NCI-H82 treated with DMSO at 0.1 percent for 48 hours (cell line): ENCODE measurements at regions not wholly inside any gene's neighbourhood (a gene's known extent, or its start where the extent isn't known, plus 50 kb on each side); places are given as distances from the start of the nearest gene placed in this dataset.

Experiments
- DNase-seq: peaks from one replicate; lab custom pipeline; 2025; ENCODE audit not compliant: unreplicated experiment; lab: John Stamatoyannopoulos, UW

GRCh38 chr13:107078229-107078765 is 510.4 kb upstream of the ARGLU1 start:
- DNase-seq: no peak

GRCh38 chr13:107076801-107077200 is 508.9 kb upstream of the ARGLU1 start:
- DNase-seq: no peak

- no peak for DNase-seq
Observed at GRCh38 chr13:107075576-107075975, 507.6 kb upstream of the ARGLU1 start.

DNA sequence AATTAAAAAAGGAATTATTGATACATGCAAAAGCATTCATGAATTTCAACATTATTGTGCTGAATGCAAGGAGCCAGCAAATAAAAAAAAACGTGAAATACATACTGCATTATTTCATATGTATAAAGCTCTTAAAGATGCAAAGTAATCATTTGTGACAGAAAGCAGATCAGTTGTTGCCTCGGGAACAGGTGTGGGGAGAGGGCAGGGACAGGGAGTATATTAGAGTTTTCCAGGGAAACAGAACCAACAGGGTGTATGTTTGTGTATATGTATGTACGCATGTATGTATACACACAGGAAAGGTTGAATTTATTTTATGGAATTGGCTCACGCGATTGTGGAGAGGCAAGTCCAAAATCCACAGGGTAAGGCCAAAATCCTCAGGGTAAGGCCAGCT is 502.9 kb upstream of the ARGLU1 start:
- DNase-seq: no peak

DNA sequence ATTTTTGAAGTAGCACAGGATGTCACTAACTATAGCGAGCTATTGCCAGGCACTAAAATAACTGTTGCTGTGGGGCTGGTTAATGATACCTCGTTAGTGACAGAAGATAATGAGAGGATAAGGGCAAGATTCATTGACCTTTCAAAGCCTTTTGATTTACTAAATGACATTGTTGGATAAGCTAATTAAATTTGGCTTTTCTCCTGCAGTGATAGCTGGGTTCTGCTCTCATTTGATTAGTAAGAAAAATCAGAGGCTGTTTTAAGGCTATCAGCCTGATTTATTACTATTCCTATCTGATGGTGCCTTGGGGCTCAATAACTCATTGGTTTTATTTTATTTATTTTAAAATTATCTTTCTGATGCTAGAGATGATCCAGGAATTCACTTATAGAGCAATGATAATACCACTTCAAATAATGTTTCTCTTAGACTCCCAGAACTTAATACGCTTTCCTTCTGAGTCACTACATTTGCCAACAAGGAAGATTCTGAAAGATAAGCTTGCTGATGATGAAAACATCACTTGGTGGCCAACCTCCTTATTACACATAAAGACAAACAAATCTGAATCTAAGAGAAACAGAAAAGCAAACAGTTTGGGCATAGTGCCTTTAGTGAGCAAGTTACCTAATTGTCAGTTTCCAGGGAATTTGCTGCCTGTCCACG is 501.3 kb upstream of the ARGLU1 start:
- DNase-seq: peak; percentile 45

- DNase-seq: no peak
Observed at GRCh38 chr13:107067381-107067780, 499.4 kb upstream of the ARGLU1 start.

DNA sequence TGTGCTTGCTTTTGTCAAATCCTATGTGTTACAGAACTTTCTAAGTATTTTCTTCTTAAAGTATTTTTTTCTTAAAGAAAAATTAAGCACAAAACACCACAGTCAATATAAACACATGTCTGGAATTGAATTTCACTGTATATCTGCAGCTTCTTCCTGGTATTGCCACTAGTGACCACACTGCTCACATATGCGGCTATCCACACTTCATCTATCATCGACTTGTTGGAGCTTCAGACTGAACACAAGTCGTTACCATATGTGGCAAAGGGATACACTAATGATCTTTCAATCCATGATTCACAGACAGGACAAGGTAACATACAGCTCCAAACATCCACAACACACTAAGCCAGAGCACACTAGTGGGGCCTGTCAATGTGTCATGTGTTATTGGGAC is 498.4 kb upstream of the ARGLU1 start:
- DNase-seq: no peak

DNA sequence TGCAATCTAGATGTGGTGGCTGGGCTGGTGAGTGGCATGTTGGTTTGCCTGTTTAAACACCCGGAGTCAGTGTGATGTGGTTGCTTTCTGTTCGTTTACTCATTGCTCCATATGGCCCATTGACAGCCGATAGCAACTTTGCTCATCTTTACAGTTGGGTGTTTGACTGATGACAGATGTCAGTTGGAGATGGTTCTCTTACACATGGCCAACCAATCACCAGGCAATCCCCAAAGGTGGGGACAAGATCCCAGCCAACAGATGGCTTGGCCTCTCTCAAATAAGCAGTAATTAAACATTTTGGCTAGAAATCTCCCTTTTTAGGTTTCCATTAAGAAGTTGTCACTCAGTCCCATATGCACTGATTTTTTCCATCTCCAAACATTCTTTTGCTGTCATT is 497.1 kb upstream of the ARGLU1 start:
- DNase-seq: no peak

DNA sequence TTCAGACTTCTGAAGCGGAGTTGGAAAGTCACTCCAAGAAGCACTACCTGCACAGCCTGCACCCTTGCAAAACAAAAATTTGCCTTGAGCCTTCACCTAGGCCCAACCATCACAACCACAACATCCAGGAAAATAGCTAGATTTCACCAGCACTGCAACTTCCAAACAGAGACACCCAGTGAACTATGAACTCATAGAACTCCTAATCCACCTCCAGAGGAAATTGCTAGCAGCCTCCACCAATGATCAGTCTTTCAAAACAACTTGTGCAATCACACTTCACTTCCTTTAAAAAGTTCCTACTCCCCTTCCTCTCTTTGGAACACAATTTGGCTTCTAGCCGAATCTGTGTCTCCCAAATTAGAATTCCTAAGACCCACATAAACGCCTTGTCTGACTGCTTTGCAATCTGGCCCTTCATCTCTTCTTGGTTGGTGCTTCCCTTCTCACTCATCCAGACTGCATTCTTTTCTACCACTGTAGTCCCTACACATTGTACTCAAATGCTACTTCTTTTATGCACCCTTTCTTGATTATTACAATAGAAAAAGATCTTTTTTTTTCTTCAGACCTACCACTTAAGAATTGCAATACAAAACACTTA is 489.2 kb upstream of the ARGLU1 start:
- DNase-seq: no peak

DNA sequence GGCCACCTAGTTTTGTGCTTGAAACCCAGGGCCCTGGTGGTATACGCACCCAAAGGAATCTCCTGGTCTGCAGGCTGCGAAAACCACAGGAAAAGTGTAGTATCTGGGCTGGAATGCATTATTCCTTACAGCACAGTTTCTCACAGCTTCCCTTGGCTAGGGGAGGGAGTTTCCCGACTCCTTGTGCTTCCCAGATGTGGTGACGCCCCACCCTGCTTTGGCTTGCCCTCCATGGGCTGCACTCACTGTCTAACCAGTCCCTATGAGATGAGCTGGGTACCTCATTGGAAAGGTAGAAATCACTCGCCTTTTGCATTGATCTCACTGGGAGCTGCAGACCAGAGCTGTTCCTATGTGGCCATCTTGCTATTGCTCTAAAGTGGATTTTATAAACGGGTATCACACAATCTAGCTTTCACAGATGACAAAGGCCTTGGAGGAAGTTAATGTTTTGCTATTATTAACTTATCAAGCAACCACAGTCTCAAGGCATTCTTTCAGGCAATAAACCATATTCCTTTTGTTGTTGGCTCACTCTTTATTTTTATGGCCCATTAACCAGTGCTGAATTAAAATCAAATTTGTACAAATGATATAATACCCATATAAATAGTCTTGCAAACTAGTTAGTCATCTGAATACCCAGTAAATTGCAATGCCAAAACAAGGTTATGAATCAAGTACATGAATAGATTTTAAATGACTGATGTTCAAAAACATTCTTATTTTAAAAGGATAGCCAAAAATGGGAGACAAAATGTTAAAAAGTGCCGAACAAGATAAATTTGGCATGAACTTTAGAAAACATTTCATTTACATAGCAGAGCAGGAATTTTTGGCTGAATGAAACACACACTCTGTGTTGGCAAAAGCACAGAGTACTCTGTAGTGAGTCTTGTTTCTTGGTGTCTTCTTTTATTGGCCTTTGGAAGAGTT is 475.4 kb upstream of the ARGLU1 start:
- no peak for DNase-seq

DNA sequence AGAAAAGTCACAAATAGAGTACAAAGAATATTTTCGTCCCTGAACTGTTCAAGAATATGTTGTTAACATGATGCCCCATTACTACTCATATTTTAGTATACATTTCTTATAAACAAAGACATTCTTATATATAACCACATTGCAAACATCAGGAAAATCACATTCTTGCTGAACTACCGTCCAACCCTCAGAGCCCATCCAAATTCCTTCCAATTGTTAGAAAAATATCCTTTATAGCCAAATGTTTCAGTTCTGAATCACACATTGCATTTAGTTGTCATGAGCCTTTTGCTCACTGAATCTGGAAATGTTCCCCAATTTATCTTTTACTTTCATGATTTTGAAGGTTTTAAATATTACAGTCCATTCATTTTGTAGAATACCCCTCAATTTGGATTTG is 467.8 kb upstream of the ARGLU1 start:
- no peak for DNase-seq

DNA sequence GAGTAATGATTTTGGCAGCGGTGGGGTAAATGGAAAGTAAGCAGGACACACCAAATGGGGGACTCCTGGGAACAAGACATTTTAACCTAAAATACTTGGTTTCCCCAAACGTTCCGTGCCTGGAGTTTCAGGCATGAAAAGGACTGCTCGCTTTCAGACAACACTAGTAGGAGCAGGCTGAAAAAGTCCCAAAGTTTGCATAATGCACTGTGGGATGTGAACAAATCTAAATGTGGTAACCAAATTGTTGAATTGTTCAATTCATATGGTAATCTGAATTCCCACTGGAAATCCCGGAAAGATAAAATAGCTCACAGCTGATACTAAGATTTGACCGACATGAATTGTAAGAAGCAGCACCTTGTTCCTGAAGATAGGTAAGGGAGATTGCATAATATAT is 467.2 kb upstream of the ARGLU1 start:
- no peak for DNase-seq

DNA sequence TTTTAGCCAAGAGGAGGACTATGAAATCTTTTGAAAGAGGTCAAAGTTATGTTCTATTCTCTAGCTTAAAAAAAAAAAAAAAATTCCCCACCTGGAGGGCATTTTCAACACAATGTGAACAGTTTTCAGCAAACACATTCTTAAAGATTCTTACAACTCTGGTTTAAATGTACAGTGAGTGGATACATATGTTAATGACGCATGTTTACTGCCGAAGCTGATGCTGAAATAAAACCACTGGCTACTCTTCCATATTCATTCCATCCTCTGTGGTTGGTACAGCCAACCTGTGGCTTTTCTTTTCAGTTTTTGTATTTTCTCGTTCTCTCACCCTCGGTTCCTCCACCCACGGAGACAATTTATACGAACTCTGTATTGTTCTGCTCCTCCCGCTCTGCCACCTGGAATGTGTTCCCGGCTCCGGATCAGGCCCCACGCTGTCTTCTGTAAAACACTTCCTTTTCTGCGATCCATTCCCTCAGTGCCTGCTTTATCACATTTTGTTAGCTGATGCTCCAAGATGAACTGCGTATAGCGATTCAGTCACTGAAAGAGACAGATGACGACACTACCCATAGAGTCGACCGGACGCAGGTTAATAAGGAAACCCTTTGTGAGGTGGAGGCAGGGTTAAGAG is 466.4 kb upstream of the ARGLU1 start:
- no peak for DNase-seq

DNA sequence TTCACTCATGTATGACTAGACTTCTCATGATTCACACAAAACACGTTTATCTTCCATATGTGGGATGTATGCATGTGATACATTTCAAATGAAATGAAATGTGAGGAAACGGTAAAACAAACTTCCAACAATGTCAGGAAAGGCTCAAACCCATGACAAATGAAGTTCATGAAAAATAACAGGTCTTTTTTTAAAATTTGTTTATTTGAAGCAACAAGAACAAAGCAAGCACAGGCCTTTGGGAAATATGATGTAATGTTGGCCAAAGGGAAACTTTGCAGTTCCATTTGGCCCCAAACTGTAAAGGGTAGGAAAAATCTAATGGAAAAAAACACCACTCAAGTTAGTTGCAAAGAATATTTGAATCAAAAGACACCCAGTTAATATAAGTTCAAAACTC is 463.8 kb upstream of the ARGLU1 start:
- DNase-seq: no peak

DNA sequence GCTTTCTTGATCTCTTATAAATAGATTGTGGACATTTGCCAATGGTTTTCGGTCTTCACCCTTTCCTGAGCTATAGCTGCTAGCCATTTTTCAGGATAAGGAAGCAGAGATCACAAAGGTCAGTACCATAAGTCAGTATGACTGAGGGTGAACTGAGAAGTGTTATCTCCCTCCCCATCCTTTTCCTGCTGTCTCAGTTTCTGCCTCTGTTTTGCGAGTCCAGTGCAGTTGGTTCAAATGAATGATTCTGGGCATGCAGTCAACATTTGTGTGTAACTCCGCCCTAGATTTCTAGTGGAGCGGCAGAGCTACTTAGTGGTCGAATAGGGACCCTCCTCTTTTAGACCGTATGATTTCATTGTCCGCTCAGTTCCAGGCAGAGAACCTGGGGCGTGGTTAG is 460.8 kb upstream of the ARGLU1 start:
- no peak for DNase-seq

DNA sequence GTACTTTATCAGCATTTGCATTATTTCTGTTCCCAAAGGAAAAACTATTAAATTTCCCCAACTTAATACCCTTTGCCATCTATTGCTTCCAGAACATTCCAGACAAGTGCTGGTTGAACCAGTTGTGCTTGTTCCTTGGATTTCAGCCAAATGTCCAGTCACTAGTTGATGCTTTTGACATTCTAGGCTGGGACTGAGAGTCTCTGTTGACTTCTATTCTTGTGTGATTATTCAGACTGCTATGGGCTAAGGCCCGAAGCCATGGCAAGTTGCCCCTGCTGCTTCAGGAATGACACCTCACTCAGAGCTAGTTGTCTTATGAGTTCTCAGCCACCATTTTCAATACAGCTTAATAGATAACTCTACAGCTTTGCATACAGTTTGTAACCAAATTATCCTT is 458.1 kb upstream of the ARGLU1 start:
- DNase-seq: no peak

GRCh38 chr13:107023335-107023734 is 455.4 kb upstream of the ARGLU1 start:
- no peak for DNase-seq

GRCh38 chr13:107020393-107020792 is 452.5 kb upstream of the ARGLU1 start:
- no peak for DNase-seq

DNA sequence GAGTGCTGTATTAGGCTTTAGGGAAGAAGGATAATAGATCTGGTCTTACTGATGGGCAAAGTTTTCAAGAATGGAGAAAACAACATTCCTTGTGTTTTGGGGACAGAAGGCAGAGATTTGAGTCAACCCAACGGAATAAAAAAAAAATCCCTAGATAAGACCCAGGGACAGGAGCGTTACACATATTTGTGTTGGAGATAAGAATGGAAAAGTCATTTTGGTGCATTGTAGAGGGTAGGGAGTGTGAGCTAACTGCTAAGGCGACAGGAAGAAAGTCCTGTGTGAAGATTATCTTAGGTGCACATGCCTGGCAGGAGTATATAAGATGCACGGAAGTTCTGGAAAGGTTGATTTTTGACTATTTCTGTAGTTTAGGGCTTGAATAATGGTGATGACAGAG is 450.3 kb upstream of the ARGLU1 start:
- no peak for DNase-seq

GRCh38 chr13:107006661-107007060 is 438.7 kb upstream of the ARGLU1 start:
- no peak for DNase-seq

DNA sequence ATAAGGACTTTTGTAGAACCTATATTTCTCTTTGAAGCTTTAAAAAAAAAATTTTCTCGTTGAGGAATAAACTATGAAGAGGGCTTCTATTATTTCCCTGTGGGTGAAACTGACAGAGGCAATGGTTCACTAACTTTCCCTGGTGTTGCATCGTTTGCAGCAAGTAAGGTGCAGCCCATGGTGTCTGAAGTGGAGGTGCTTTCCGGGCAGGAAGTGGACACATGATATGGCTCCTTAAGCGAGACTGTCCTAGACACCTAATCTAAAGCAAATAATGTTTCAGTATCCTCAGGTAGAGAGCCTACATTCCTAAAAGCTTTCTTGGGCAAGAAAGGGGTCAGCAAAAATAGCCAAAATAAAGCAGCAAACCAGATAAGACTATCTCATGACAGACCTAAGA is 437.6 kb upstream of the ARGLU1 start:
- DNase-seq: no peak
